KMS-11 (cell line): ENCODE measurements at regions not wholly inside any gene's neighbourhood (a gene's known extent, or its start where the extent isn't known, plus 50 kb on each side); places are given as distances from the start of the nearest gene placed in this dataset.

Experiments
- H2AFZ ChIP-seq: fragments of 200-600 bp; sonication (generic); 2 replicates; pipeline ENCODE4 v1.6.1; 2016; ENCODE audit warnings: antibody characterized with exemption, mixed run types, low read depth
- H3K27ac ChIP-seq: fragments of 200-600 bp; sonication (generic); 2 replicates; pipeline ENCODE4 v1.6.1; 2016; ENCODE audit warnings: mild to moderate bottlenecking, mixed run types
- H3K27me3 ChIP-seq: fragments of 200-600 bp; sonication (generic); 2 replicates; pipeline ENCODE4 v1.6.1; 2017; ENCODE audit warnings: mild to moderate bottlenecking, low read depth, mixed run types, moderate library complexity; ENCODE audit not compliant: insufficient read depth
- H3K36me3 ChIP-seq: fragments of 200-600 bp; sonication (generic); 2 replicates; pipeline ENCODE4 v1.6.1; 2017; ENCODE audit warnings: mild to moderate bottlenecking, mixed run types; ENCODE audit not compliant: insufficient read depth
- H3K4me1 ChIP-seq: fragments of 200-600 bp; sonication (generic); 2 replicates; pipeline ENCODE4 v1.6.1; 2016; ENCODE audit warnings: mild to moderate bottlenecking, low read depth, mixed run types; ENCODE audit not compliant: poor library complexity, severe bottlenecking
- H3K4me2 ChIP-seq: fragments of 200-600 bp; sonication (generic); 2 replicates; pipeline ENCODE4 v1.7.0; 2016; ENCODE audit warnings: mild to moderate bottlenecking, mixed run types
- H3K4me3 ChIP-seq: fragments of 200-600 bp; sonication (generic); IDR thresholded peaks from 2 replicates; pipeline ENCODE4 v1.6.1; 2017; ENCODE audit warnings: low read depth, low read length, mixed read lengths; ENCODE audit not compliant: insufficient read depth
- H3K79me2 ChIP-seq: fragments of 200-600 bp; sonication (generic); 2 replicates; pipeline ENCODE4 v1.6.1; 2016; ENCODE audit warnings: low read depth, mixed run types; ENCODE audit not compliant: insufficient read depth
- H3K9ac ChIP-seq: fragments of 200-600 bp; sonication (generic); 2 replicates; pipeline ENCODE4 v1.6.1; 2016; ENCODE audit warnings: mild to moderate bottlenecking, mixed run types
- H4K20me1 ChIP-seq: fragments of 200-600 bp; sonication (generic); 2 replicates; pipeline ENCODE4 v1.6.1; 2016; ENCODE audit warnings: mild to moderate bottlenecking, mixed run types; ENCODE audit not compliant: insufficient read depth
- TF ChIP-seq, protein P1 (sequence below): fragments of 200-600 bp; sonication (generic); conservative IDR thresholded peaks from 2 replicates; pipeline ENCODE4 v1.6.1; 2017; ENCODE audit warnings: low read depth, mild to moderate bottlenecking, antibody characterized with exemption, low read length, moderate library complexity, mixed read lengths

DNA sequence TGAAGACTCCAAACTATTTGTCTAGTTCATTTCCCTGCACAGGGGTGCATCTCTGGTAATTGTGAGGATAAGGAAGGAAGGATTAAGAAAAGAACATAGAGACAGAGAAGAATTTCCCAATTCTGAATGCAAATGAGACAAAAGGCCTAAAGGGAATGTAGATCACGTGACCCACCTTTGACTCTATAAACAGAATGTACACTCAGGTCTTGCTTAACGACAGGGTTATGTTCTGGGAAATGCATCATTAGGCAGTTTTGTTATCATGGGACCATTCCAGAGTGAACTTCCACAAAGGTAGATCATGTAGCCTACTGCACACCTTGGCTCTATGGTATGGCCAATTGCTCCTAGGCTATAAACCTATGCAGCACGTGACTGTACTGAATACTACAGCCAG lies 252.3 kb upstream of the ZP4 start:
- Histone ChIP-seq H3K27ac (no peak overlapping the region), H4K20me1 (no peaks in the 10 kb centered on the region), H3K4me3 (no peak overlapping the region), H3K4me1 (no peaks in the 10 kb centered on the region), H2AFZ (no peak overlapping the region), H3K4me2 (no peak overlapping the region), H3K9ac (no peak overlapping the region), H3K36me3 (no peaks in the 10 kb centered on the region), H3K27me3 (no peaks in the 10 kb centered on the region), H3K79me2 (no peaks in the 10 kb centered on the region)
- TF ChIP-seq, protein P1, sequence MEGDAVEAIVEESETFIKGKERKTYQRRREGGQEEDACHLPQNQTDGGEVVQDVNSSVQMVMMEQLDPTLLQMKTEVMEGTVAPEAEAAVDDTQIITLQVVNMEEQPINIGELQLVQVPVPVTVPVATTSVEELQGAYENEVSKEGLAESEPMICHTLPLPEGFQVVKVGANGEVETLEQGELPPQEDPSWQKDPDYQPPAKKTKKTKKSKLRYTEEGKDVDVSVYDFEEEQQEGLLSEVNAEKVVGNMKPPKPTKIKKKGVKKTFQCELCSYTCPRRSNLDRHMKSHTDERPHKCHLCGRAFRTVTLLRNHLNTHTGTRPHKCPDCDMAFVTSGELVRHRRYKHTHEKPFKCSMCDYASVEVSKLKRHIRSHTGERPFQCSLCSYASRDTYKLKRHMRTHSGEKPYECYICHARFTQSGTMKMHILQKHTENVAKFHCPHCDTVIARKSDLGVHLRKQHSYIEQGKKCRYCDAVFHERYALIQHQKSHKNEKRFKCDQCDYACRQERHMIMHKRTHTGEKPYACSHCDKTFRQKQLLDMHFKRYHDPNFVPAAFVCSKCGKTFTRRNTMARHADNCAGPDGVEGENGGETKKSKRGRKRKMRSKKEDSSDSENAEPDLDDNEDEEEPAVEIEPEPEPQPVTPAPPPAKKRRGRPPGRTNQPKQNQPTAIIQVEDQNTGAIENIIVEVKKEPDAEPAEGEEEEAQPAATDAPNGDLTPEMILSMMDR = no peak

DNA sequence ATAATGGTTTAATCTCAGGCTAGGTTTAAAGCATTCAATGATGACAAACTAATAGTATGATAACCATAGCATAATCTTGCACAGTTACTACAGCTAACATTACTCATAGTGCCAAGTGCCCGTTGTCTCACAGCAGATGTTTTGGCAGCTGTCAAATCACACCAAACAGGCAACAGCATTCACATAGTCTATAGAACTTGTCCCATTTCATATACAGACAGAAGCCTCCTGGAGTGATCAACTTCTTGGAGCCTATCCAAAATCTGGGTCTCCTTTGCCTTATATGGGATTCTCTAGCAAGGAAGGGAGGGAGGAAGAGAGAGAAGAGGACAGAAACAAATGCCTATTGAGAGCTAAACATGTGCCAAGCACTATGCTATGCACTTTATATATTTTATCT lies 250.6 kb upstream of the ZP4 start:
- no peak overlapping the region for H3K9ac ChIP-seq
- H3K4me1 ChIP-seq = peaks cover 7% of the 10 kb centered on the region
- H2AFZ ChIP-seq = no peak overlapping the region
- H3K4me2 ChIP-seq = no peak overlapping the region
- no peak overlapping the region for H3K27ac ChIP-seq
- no peaks in the 10 kb centered on the region for H3K79me2 ChIP-seq
- TF ChIP-seq, protein P1 = no peak
- no peaks in the 10 kb centered on the region for H3K27me3 ChIP-seq
- no peak overlapping the region for H3K4me3 ChIP-seq
- H3K36me3 ChIP-seq = no peaks in the 10 kb centered on the region
- no peaks in the 10 kb centered on the region for H4K20me1 ChIP-seq

DNA sequence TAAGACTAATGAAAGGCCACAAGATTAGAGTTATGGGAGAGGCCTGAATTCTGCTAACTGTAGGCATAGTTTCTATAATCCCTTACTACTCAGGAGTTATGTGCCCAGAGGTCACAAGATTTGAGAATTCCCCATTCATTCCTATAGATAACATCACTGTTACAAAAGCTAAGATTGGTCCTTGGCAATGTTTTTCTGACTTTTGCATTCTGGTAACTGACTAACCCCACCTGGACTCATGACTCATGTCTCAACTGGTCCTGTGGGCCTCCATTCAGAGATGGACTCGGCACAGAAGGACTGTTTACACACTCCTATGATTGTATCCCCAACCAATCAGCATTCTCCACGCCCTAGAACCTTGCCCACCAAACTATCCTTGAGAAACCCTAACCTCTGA lies 249.0 kb upstream of the ZP4 start:
- TF ChIP-seq, protein P1 = no peak
- Histone ChIP-seq H3K27me3 (no peaks in the 10 kb centered on the region), H3K4me1 (peaks cover 16% of the 10 kb centered on the region)

DNA sequence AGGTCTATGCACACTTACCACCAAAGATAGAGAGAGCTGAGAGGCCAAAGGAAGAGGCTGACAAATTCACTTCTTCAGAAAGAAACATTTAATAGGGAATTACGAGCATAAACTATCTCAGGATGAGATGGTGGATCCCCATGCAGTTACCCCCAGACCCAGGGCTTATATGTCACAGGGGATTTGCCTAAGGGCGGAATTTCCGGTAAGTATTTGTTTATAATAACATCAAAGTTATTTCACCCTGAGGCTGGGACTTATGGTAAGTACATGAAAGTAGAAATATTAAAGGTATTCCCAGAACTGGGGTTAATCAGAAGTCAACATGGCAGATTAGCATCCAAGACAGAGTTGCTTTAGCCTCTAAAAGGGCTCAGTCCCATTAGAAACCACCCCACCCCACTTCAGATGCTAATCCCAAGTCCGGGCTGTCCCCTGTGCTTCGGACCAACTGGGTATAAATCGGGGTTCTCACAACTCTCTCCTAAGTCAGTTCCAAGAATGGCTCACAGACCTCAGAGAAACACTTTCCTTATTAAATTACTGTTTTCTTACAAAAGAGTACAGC lies 247.4 kb upstream of the ZP4 start:
- no peak overlapping the region for H3K27ac ChIP-seq
- H3K79me2 ChIP-seq = no peaks in the 10 kb centered on the region
- H3K27me3 ChIP-seq = no peaks in the 10 kb centered on the region
- no peak overlapping the region for H3K4me3 ChIP-seq
- no peaks in the 10 kb centered on the region for H3K36me3 ChIP-seq
- no peak overlapping the region for H3K9ac ChIP-seq
- H4K20me1 ChIP-seq = no peaks in the 10 kb centered on the region
- TF ChIP-seq, protein P1 = no peak
- H2AFZ ChIP-seq = no peak overlapping the region
- H3K4me2 ChIP-seq = no peak overlapping the region
- H3K4me1 ChIP-seq = peaks cover 16% of the 10 kb centered on the region

More for the DNA sequence above, 249.0 kb upstream of the ZP4 start:
- H3K9ac ChIP-seq = no peak overlapping the region
- no peak overlapping the region for H3K4me2 ChIP-seq
- H4K20me1 ChIP-seq = no peaks in the 10 kb centered on the region
- no peak overlapping the region for H2AFZ ChIP-seq
- H3K79me2 ChIP-seq = no peaks in the 10 kb centered on the region
- H3K4me3 ChIP-seq = no peak overlapping the region
- H3K27ac ChIP-seq = no peak overlapping the region
- no peaks in the 10 kb centered on the region for H3K36me3 ChIP-seq
